Tibial nerve (tissue), 3 donors: ENCODE measurements at regions not wholly inside any gene's neighbourhood (a gene's known extent, or its start where the extent isn't known, plus 50 kb on each side); places are given as distances from the start of the nearest gene placed in this dataset.

Experiments used
- POLR2A ChIP-seq, 2 donors: fragments of 450-650 bp; IDR thresholded peaks; one replicate each; pipeline ENCODE4 v1.6.1; 2017; ENCODE audit warnings: antibody characterized with exemption in 2 of 2, mild to moderate bottlenecking in 2 of 2, moderate library complexity in 2 of 2
- TF ChIP-seq, protein P1 (sequence below), 5 experiments: fragments of 200-600 bp in 3 of 5; fragments of 450-650 bp in 2 of 5; sonication (generic) in 3 of 5; IDR thresholded peaks; one replicate each; pipeline ENCODE4 v1.5.1; 2016 to 2019; ENCODE audit warnings: antibody characterized with exemption in 5 of 5, mild to moderate bottlenecking in 3 of 5, moderate library complexity in 2 of 5

GRCh38 chr5:103721183-103721582, 158.6 kb upstream of the NUDT12 start:
- TF ChIP-seq, protein P1, sequence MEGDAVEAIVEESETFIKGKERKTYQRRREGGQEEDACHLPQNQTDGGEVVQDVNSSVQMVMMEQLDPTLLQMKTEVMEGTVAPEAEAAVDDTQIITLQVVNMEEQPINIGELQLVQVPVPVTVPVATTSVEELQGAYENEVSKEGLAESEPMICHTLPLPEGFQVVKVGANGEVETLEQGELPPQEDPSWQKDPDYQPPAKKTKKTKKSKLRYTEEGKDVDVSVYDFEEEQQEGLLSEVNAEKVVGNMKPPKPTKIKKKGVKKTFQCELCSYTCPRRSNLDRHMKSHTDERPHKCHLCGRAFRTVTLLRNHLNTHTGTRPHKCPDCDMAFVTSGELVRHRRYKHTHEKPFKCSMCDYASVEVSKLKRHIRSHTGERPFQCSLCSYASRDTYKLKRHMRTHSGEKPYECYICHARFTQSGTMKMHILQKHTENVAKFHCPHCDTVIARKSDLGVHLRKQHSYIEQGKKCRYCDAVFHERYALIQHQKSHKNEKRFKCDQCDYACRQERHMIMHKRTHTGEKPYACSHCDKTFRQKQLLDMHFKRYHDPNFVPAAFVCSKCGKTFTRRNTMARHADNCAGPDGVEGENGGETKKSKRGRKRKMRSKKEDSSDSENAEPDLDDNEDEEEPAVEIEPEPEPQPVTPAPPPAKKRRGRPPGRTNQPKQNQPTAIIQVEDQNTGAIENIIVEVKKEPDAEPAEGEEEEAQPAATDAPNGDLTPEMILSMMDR (IDR thresholded peaks at IDR 0.05) = no peak
- no peak for TF ChIP-seq POLR2A (IDR thresholded peaks at IDR 0.05)
